ENCODE measurements at regions not wholly inside any gene's neighbourhood (a gene's known extent, or its start where the extent isn't known, plus 50 kb on each side); places are given as distances from the start of the nearest gene placed in this dataset.

DNA sequence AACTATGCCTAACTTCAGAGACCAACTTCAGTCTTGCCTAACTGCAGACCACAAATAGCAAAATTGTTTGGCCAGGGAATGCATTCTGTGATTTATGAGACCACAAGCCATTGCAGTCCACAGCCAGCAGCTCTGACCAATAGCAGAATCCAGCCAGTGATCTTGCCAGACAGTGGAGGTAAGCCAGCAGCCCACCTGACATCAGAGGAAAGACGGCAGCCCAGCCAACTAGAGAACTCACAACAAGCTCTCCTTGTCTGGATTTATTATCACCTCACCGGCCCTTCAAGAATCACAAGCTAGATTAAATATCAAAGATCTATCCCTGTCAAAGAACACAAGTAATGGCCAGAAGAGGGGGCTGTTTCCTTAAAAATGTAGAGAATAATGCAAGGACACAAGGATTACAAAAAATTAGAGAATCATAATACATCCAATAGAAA is 66.5 kb upstream of the SLC35F1 start:
- Histone ChIP-seq H3K79me2 (ENCODE audit: insufficient read depth, low read length) (no peaks in the 10 kb centered on the region), H2AFZ (ENCODE audit: low read depth, low read length) (no peak overlapping the region), H4K20me1 (ENCODE audit: insufficient read depth, low read length) (no peaks in the 10 kb centered on the region), H3K4me3 (ENCODE audit: low read depth in 1 of 2, low read length in 2 of 2) (no peak overlapping the region), H3K9ac (ENCODE audit: low read depth, low read length) (no peak overlapping the region), H3K4me1 (ENCODE audit: insufficient read depth, low read length) (no peaks in the 10 kb centered on the region), H3K36me3 (ENCODE audit: insufficient read depth, low read length) (no peaks in the 10 kb centered on the region), H3K4me2 (ENCODE audit: insufficient read depth, low read length) (no peak overlapping the region), H3K27ac (ENCODE audit: low read length) (no peak overlapping the region), H3K9me3 (ENCODE audit: insufficient read depth, low read length, severe bottlenecking) (no peaks in the 10 kb centered on the region), H3K27me3 (ENCODE audit: insufficient read depth, low read length, poor library complexity) (no peaks in the 10 kb centered on the region)
- ATAC-seq (ENCODE audit: insufficient read depth, low read depth), result peak; percentile 62; the same call in 1 of the 3 replicates
- TF ChIP-seq, protein P1, sequence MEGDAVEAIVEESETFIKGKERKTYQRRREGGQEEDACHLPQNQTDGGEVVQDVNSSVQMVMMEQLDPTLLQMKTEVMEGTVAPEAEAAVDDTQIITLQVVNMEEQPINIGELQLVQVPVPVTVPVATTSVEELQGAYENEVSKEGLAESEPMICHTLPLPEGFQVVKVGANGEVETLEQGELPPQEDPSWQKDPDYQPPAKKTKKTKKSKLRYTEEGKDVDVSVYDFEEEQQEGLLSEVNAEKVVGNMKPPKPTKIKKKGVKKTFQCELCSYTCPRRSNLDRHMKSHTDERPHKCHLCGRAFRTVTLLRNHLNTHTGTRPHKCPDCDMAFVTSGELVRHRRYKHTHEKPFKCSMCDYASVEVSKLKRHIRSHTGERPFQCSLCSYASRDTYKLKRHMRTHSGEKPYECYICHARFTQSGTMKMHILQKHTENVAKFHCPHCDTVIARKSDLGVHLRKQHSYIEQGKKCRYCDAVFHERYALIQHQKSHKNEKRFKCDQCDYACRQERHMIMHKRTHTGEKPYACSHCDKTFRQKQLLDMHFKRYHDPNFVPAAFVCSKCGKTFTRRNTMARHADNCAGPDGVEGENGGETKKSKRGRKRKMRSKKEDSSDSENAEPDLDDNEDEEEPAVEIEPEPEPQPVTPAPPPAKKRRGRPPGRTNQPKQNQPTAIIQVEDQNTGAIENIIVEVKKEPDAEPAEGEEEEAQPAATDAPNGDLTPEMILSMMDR (IDR thresholded peaks at IDR 0.05; ENCODE audit: borderline replicate concordance, extremely low read depth, low read length, poor library complexity, severe bottlenecking), result peak; percentile 58
- TF ChIP-seq EZH2 (IDR thresholded peaks at IDR 0.05; ENCODE audit: borderline replicate concordance, low read depth, low read length, severe bottlenecking), result no peak
- DNase-seq, result no peak

DNA sequence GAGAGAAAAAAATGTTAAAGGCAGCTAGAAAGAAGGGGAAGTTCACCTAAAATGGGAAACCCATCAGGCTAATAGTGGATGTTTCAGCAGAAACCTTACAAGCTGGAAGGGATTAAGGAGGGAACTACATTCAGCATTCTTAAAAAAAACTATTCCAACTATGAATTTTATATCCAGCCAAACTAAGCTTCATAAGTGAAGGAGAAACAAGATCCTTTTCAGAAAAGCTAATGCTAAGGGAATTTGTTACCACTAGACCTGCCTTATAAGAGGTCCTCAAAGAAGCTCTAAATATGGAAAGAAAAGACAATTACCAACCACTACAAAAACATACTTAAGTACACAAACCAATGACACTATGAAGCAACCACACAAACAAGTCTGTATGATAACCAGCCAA is 59.2 kb upstream of the SLC35F1 start:
- H3K79me2 ChIP-seq (ENCODE audit: insufficient read depth, low read length), result no peaks in the 10 kb centered on the region
- no peak overlapping the region for H3K27ac ChIP-seq (ENCODE audit: low read length)
- DNase-seq, result no peak
- H3K9ac ChIP-seq (ENCODE audit: low read depth, low read length), result no peak overlapping the region
- no peak overlapping the region for H3K4me3 ChIP-seq (ENCODE audit: low read depth in 1 of 2, low read length in 2 of 2)
- H3K9me3 ChIP-seq (ENCODE audit: insufficient read depth, low read length, severe bottlenecking), result no peaks in the 10 kb centered on the region
- H3K4me2 ChIP-seq (ENCODE audit: insufficient read depth, low read length), result no peak overlapping the region
- no peak overlapping the region for H2AFZ ChIP-seq (ENCODE audit: low read depth, low read length)
- H4K20me1 ChIP-seq (ENCODE audit: insufficient read depth, low read length), result no peaks in the 10 kb centered on the region
- no peak for ATAC-seq (ENCODE audit: insufficient read depth, low read depth)
- no peaks in the 10 kb centered on the region for H3K4me1 ChIP-seq (ENCODE audit: insufficient read depth, low read length)
- no peak for TF ChIP-seq EZH2 (IDR thresholded peaks at IDR 0.05; ENCODE audit: borderline replicate concordance, low read depth, low read length, severe bottlenecking)
- TF ChIP-seq, protein P1 (IDR thresholded peaks at IDR 0.05; ENCODE audit: borderline replicate concordance, extremely low read depth, low read length, poor library complexity, severe bottlenecking), result no peak
- H3K27me3 ChIP-seq (ENCODE audit: insufficient read depth, low read length, poor library complexity), result no peaks in the 10 kb centered on the region
- H3K36me3 ChIP-seq (ENCODE audit: insufficient read depth, low read length), result no peaks in the 10 kb centered on the region

DNA sequence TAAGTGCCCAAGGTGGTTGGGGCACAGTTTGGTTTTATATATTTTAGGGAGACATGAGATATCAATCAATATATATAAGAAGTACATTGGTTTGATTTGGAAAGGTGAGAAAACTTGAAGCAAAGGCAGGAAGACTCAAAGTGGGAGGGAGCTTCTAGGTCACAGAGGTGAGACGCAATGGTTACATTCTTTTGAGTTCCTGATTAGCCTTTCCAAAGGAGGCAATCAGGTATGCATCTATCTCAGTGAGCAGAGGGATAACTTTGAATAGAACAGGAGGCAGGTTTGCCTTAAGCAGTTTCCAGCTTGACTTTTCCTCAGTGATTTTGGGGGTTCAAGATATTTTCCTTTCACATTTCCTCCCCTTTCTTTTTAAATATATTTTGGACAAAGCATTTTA is 58.0 kb upstream of the SLC35F1 start:
- Histone ChIP-seq H3K4me2 (ENCODE audit: insufficient read depth, low read length) (no peak overlapping the region), H3K4me3 (ENCODE audit: low read depth in 1 of 2, low read length in 2 of 2) (no peak overlapping the region), H3K4me1 (ENCODE audit: insufficient read depth, low read length) (no peaks in the 10 kb centered on the region), H3K36me3 (ENCODE audit: insufficient read depth, low read length) (no peaks in the 10 kb centered on the region), H3K27ac (ENCODE audit: low read length) (no peak overlapping the region), H3K9ac (ENCODE audit: low read depth, low read length) (no peak overlapping the region), H3K27me3 (ENCODE audit: insufficient read depth, low read length, poor library complexity) (no peaks in the 10 kb centered on the region), H2AFZ (ENCODE audit: low read depth, low read length) (no peak overlapping the region), H4K20me1 (ENCODE audit: insufficient read depth, low read length) (no peaks in the 10 kb centered on the region), H3K9me3 (ENCODE audit: insufficient read depth, low read length, severe bottlenecking) (no peaks in the 10 kb centered on the region), H3K79me2 (ENCODE audit: insufficient read depth, low read length) (no peaks in the 10 kb centered on the region)
- DNase-seq (no peak), ATAC-seq (ENCODE audit: insufficient read depth, low read depth) (no peak)
- TF ChIP-seq, protein P1 (IDR thresholded peaks at IDR 0.05; ENCODE audit: borderline replicate concordance, extremely low read depth, low read length, poor library complexity, severe bottlenecking), result no peak
- no peak for TF ChIP-seq EZH2 (IDR thresholded peaks at IDR 0.05; ENCODE audit: borderline replicate concordance, low read depth, low read length, severe bottlenecking)
